Upper lobe of left lung (tissue), 6 donors: ENCODE measurements at regions not wholly inside any gene's neighbourhood (a gene's known extent, or its start where the extent isn't known, plus 50 kb on each side); places are given as distances from the start of the nearest gene placed in this dataset.

ENCODE experiments used
- ATAC-seq, 2 donors: fragments of 200-7000 bp; cut with Tn5 transposase; one replicate each; pipeline ENCODE4 v1.9.1; 2022; ENCODE audit warnings: mild to moderate bottlenecking in 2 of 2, moderate library complexity in 2 of 2; ENCODE audit not compliant: low FRiP score in 2 of 2
- DNase-seq, 2 donors: peaks; one replicate each; pipeline ENCODE4 v3.0.0-alpha.2; 2019 to 2020
- H3K27ac ChIP-seq, 4 donors: fragments of 200-600 bp; sonication (generic); one replicate each; pipeline ENCODE4 v1.5.1; 2016 to 2019
- H3K27me3 ChIP-seq, 4 donors: fragments of 200-600 bp; sonication (generic); one replicate each; pipeline ENCODE4 v1.5.1; 2017 to 2019
- H3K36me3 ChIP-seq, 4 donors: fragments of 200-600 bp; sonication (generic); one replicate each; pipeline ENCODE4 v1.5.1; 2016 to 2019
- H3K4me1 ChIP-seq, 4 donors: fragments of 200-600 bp; sonication (generic); one replicate each; pipeline ENCODE4 v1.5.1; 2018 to 2019
- H3K4me3 ChIP-seq, 4 donors: fragments of 200-600 bp; sonication (generic); one replicate each; pipeline ENCODE4 v1.5.1; 2017 to 2019; ENCODE audit warnings: mild to moderate bottlenecking in 2 of 4, moderate library complexity in 1 of 4
- H3K9me3 ChIP-seq, 4 donors: fragments of 200-600 bp; sonication (generic); one replicate each; pipeline ENCODE4 v1.5.1; 2018 to 2019
- EP300 ChIP-seq, 4 donors: sonication (generic); formaldehyde crosslinking; IDR thresholded peaks; one replicate each; pipeline ENCODE4 v1.5.1; 2017; ENCODE audit warnings: antibody characterized with exemption in 4 of 4, control low read depth in 2 of 4
- POLR2A ChIP-seq, 4 donors: fragments of 450-650 bp; IDR thresholded peaks; one replicate each; pipeline ENCODE4 v1.5.1; 2016 to 2017; ENCODE audit warnings: antibody characterized with exemption in 4 of 4, mild to moderate bottlenecking in 2 of 4
- POLR2AphosphoS5 ChIP-seq, 2 donors: sonication (generic); formaldehyde crosslinking; IDR thresholded peaks; one replicate each; pipeline ENCODE4 v1.5.1; 2017; ENCODE audit warnings: antibody characterized with exemption in 2 of 2
- WGBS, 2 donors: methylation state at CpG; one replicate each; pipeline ENCODE4 v1.1.5; 2017 to 2018; 5-methylcytosine and 5-hydroxymethylcytosine counted together
- TF ChIP-seq, protein P1 (sequence below), 6 experiments: fragments of 450-650 bp in 4 of 6; fragments of 200-600 bp in 2 of 6; sonication (generic) in 2 of 6; IDR thresholded peaks; one replicate each; pipeline ENCODE4 v1.5.1; 2016 to 2019; ENCODE audit warnings: antibody characterized with exemption in 6 of 6
- donor health status: DM: no; HTN: no; CAD: no; lungs with moderate emphysema.
- donor health status: DM: no; HTN: yes; CAD: no; lungs with severe emphysema.

DNA sequence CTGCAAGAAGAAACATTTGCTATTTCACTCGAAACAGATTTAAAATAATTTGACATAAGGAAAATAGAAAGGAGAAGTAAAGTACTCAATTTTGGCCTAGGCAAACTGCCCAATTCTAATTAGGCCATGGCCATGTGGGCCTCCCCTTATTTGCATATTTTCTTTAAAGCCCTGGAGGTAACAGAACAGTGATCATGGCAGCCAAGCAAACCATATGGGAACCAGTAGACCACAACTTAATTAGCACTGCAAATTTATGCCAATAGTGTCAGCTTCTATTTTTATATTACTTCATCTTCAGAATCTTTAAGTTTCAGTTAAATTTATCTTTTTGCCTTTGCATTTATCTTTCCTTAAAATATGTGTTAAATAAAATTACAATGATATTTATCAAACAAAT lies 63.3 kb upstream of the THSD7A start:
- no peak overlapping the region for H3K4me3 ChIP-seq
- H3K36me3 ChIP-seq: no peaks in the 10 kb centered on the region
- H3K27ac ChIP-seq: no peak overlapping the region
- TF ChIP-seq POLR2AphosphoS5 (IDR thresholded peaks at IDR 0.05) (no peak), POLR2A (IDR thresholded peaks at IDR 0.05) (no peak), EP300 (IDR thresholded peaks at IDR 0.05) (no peak)
- TF ChIP-seq, protein P1, sequence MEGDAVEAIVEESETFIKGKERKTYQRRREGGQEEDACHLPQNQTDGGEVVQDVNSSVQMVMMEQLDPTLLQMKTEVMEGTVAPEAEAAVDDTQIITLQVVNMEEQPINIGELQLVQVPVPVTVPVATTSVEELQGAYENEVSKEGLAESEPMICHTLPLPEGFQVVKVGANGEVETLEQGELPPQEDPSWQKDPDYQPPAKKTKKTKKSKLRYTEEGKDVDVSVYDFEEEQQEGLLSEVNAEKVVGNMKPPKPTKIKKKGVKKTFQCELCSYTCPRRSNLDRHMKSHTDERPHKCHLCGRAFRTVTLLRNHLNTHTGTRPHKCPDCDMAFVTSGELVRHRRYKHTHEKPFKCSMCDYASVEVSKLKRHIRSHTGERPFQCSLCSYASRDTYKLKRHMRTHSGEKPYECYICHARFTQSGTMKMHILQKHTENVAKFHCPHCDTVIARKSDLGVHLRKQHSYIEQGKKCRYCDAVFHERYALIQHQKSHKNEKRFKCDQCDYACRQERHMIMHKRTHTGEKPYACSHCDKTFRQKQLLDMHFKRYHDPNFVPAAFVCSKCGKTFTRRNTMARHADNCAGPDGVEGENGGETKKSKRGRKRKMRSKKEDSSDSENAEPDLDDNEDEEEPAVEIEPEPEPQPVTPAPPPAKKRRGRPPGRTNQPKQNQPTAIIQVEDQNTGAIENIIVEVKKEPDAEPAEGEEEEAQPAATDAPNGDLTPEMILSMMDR (IDR thresholded peaks at IDR 0.05): no peak
- 85 to 94% methylated on average over 1 of the region's 1 CpG for WGBS, 2 donors
- H3K4me1 ChIP-seq: no peaks in the 10 kb centered on the region
- ATAC-seq (no peak), DNase-seq (no peak)
- no peaks in the 10 kb centered on the region for H3K27me3 ChIP-seq
- H3K9me3 ChIP-seq: no peaks in the 10 kb centered on the region

DNA sequence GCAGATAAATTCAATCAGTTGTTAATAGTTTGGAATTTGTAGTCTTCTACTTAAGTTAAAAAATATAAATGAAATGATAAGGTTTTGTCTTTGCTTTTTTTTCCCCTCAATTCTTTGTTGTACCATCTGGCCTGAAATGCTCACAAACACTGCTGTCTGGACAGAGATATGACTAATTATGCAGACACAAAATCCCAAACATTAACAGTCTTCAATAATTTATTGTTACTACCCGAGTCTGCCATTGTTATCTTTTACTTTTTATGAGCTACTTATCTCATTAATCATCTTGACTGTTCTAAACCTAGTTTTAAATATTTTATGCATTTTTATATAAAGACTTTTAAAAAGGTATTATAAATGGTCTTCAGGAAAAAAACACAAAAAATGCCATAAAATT lies 64.7 kb upstream of the THSD7A start:
- Histone ChIP-seq H3K4me1 (no peaks in the 10 kb centered on the region), H3K4me3 (no peak overlapping the region), H3K36me3 (no peaks in the 10 kb centered on the region), H3K27me3 (no peaks in the 10 kb centered on the region), H3K9me3 (no peaks in the 10 kb centered on the region), H3K27ac (no peak overlapping the region)
- ATAC-seq (no peak), DNase-seq (no peak)
- no peak for TF ChIP-seq EP300 (IDR thresholded peaks at IDR 0.05)
- TF ChIP-seq POLR2AphosphoS5 (IDR thresholded peaks at IDR 0.05): no peak
- TF ChIP-seq, protein P1 (IDR thresholded peaks at IDR 0.05): no peak
- no peak for TF ChIP-seq POLR2A (IDR thresholded peaks at IDR 0.05)
- 18 to 32% methylated on average over 1 of the region's 1 CpG for WGBS, 2 donors

DNA sequence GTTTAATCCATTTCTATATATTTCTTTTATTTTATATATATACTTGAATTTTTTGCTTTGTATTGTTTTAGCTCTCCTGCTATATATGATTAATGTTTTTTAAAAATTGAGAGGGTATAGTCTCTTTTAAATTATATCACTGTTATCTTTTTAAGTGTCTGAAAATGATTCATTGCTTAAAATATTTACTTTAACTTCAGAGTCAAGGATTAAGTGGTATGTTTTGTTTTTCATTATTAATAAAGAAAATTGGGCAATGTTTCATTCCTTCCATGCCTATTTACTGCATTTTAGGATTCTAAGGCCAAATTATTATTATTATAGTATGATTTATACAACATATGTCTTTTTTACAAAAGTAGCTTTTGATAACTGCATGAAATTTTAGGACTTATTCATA lies 67.2 kb upstream of the THSD7A start:
- TF ChIP-seq POLR2A (IDR thresholded peaks at IDR 0.05) (no peak), EP300 (IDR thresholded peaks at IDR 0.05) (no peak), POLR2AphosphoS5 (IDR thresholded peaks at IDR 0.05) (no peak)
- TF ChIP-seq, protein P1 (IDR thresholded peaks at IDR 0.05): no peak
- DNase-seq (no peak), ATAC-seq (no peak)
- Histone ChIP-seq H3K4me1 (no peaks in the 10 kb centered on the region), H3K36me3 (no peaks in the 10 kb centered on the region), H3K4me3 (no peak overlapping the region), H3K27ac (no peak overlapping the region), H3K27me3 (no peaks in the 10 kb centered on the region), H3K9me3 (no peaks in the 10 kb centered on the region)

DNA sequence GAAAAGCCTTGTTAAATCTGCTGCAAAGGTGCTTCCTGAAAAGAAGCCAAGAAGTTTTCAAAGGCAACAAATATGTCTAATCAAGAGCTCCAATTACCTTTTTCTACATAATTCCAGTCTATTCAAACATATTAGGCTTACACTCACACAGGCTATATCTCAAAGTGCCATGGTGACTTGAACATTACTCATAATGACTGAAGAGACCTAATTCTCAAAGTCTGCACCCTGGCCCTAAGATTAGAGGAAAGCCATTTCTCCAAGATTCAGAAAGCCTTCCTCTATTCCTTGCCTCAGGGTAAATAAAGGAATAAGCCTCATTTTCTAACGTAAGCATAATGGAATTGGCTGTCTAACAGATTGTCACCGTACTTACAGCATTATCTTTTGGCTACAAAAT lies 78.3 kb upstream of the THSD7A start:
- ATAC-seq: no peak
- no peaks in the 10 kb centered on the region for H3K36me3 ChIP-seq
- DNase-seq: no peak
- no peak for TF ChIP-seq EP300 (IDR thresholded peaks at IDR 0.05)
- TF ChIP-seq, protein P1 (IDR thresholded peaks at IDR 0.05): no peak
- no peak for TF ChIP-seq POLR2A (IDR thresholded peaks at IDR 0.05)
- TF ChIP-seq POLR2AphosphoS5 (IDR thresholded peaks at IDR 0.05): no peak
- H3K27ac ChIP-seq: no peak overlapping the region
- no peaks in the 10 kb centered on the region for H3K27me3 ChIP-seq
- WGBS, 2 donors: 74 to 79% methylated on average over 2 of the region's 2 CpGs
- no peaks in the 10 kb centered on the region for H3K4me1 ChIP-seq
- no peak overlapping the region for H3K4me3 ChIP-seq
- H3K9me3 ChIP-seq: no peaks in the 10 kb centered on the region

DNA sequence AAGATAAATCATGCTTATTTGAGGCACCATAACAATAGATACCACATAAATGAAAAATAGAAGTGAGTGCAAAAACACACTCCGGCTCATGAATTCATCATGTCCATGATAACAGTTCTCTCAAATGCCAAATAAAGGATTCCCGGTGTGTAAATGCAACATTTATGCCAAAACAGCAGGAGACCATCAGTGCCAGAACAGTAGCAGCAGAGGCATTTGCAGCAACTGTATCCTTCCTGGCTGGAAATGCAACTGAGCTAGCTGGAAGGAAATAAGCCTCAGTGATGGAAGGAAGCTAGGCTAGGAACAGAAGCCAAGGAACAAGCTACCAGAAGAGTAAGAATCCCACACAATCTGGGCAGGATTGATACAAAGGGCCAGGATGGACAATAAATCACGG lies 79.9 kb upstream of the THSD7A start:
- Histone ChIP-seq H3K27me3 (no peaks in the 10 kb centered on the region), H3K4me3 (no peak overlapping the region), H3K4me1 (no peaks in the 10 kb centered on the region), H3K9me3 (no peaks in the 10 kb centered on the region), H3K36me3 (no peaks in the 10 kb centered on the region), H3K27ac (no peak overlapping the region)
- no peak for TF ChIP-seq EP300 (IDR thresholded peaks at IDR 0.05)
- TF ChIP-seq POLR2A (IDR thresholded peaks at IDR 0.05): no peak
- TF ChIP-seq POLR2AphosphoS5 (IDR thresholded peaks at IDR 0.05): no peak
- TF ChIP-seq, protein P1 (IDR thresholded peaks at IDR 0.05): no peak
- WGBS, 2 donors: 35 to 43% methylated on average over 3 of the region's 3 CpGs
- no peak for DNase-seq
- no peak for ATAC-seq
